GM23338 (cell line): ENCODE measurements at regions not wholly inside any gene's neighbourhood (a gene's known extent, or its start where the extent isn't known, plus 50 kb on each side); places are given as distances from the start of the nearest gene placed in this dataset.

Experiments
- ATAC-seq: fragments of 200-7000 bp; cut with Tn5 transposase; 3 replicates; pipeline ENCODE4 v1.9.1; 2020
- DNase-seq: peaks from one replicate; pipeline ENCODE4 v3.0.0-alpha.2; 2015; ENCODE audit warnings: low spot score
- H2AFZ ChIP-seq: fragments of 200-600 bp; sonication (generic); 2 replicates; pipeline ENCODE4 v1.8.0; 2016; ENCODE audit warnings: antibody characterized with exemption, mild to moderate bottlenecking, moderate library complexity
- H3F3A ChIP-seq: fragments of 200-600 bp; sonication (generic); replicated peaks from 2 replicates; pipeline ENCODE4 v1.8.0; 2017; ENCODE audit warnings: antibody characterized with exemption, mixed run types, low read depth
- H3K27ac ChIP-seq: fragments of 200-600 bp; sonication (generic); 2 replicates; pipeline ENCODE4 v1.6.1; 2016; ENCODE audit warnings: low read depth
- H3K27me3 ChIP-seq: fragments of 200-600 bp; sonication (generic); 2 replicates; pipeline ENCODE4 v1.8.0; 2016; ENCODE audit warnings: mild to moderate bottlenecking, mixed run types, moderate library complexity; ENCODE audit not compliant: insufficient read depth
- H3K36me3 ChIP-seq: fragments of 200-600 bp; sonication (generic); 2 replicates; pipeline ENCODE4 v1.8.0; 2016; ENCODE audit warnings: mild to moderate bottlenecking; ENCODE audit not compliant: insufficient read depth
- H3K4me1 ChIP-seq: fragments of 200-600 bp; sonication (generic); 2 replicates; pipeline ENCODE4 v1.8.0; 2016; ENCODE audit warnings: mild to moderate bottlenecking, moderate library complexity; ENCODE audit not compliant: insufficient read depth
- H3K4me2 ChIP-seq: fragments of 200-600 bp; sonication (generic); 2 replicates; pipeline ENCODE4 v1.7.1; 2017; ENCODE audit warnings: mixed run types
- H3K4me3 ChIP-seq: fragments of 200-600 bp; sonication (generic); 2 replicates; pipeline ENCODE4 v1.6.1; 2016; ENCODE audit warnings: mixed run types
- H3K79me2 ChIP-seq: fragments of 200-600 bp; sonication (generic); replicated peaks from 2 replicates; pipeline ENCODE4 v1.8.0; 2017; ENCODE audit warnings: mild to moderate bottlenecking; ENCODE audit not compliant: insufficient read depth
- H3K9me2 ChIP-seq: fragments of 200-600 bp; sonication (generic); 2 replicates; pipeline ENCODE4 v1.8.0; 2017; ENCODE audit not compliant: insufficient read depth
- H4K20me1 ChIP-seq: fragments of 200-600 bp; sonication (generic); replicated peaks from 2 replicates; pipeline ENCODE4 v1.8.0; 2017; ENCODE audit warnings: mild to moderate bottlenecking; ENCODE audit not compliant: insufficient read depth
- H3K27ac Mint-ChIP-seq: 2 replicates; pipeline ENCODE4 v1.8.0; 2020; ENCODE audit warnings: inconsistent platforms, mild to moderate bottlenecking, moderate library complexity, mixed read lengths
- H3K27me3 Mint-ChIP-seq: 3 replicates; pipeline ENCODE4 v1.8.0; 2022; ENCODE audit warnings: low read depth, mild to moderate bottlenecking, moderate library complexity, mixed read lengths, inconsistent platforms; ENCODE audit not compliant: insufficient read depth, poor library complexity
- H3K36me3 Mint-ChIP-seq: 3 replicates; pipeline ENCODE4 v1.8.0; 2021; ENCODE audit warnings: low read depth, mild to moderate bottlenecking, inconsistent platforms, moderate library complexity, mixed read lengths
- H3K4me1 Mint-ChIP-seq: 3 replicates; pipeline ENCODE4 v1.8.0; 2020; ENCODE audit warnings: mild to moderate bottlenecking, inconsistent platforms, mixed read lengths
- H3K4me3 Mint-ChIP-seq: 3 replicates; pipeline ENCODE4 v1.8.0; 2021; ENCODE audit warnings: moderate library complexity, mild to moderate bottlenecking, inconsistent platforms, mixed read lengths
- H3K9me3 Mint-ChIP-seq: 3 replicates; pipeline ENCODE4 v1.8.0; 2020; ENCODE audit warnings: moderate library complexity, mild to moderate bottlenecking, inconsistent platforms, mixed read lengths
- CREB1 ChIP-seq: fragments of 250-450 bp; sonication (Bioruptor Pico); IDR thresholded peaks from 2 replicates; pipeline ENCODE4 v1.5.0; 2020; ENCODE audit warnings: low read depth, mild to moderate bottlenecking, moderate library complexity
- CTCF ChIP-seq, 2 experiments: fragments of 200-600 bp in 1 of 2; sonication (generic) in 1 of 2; conservative IDR thresholded peaks; 2 replicates each; pipeline versions ENCODE4 v1.5.1 to v1.6.1; 2016 to 2017; ENCODE audit warnings: antibody characterized with exemption in 2 of 2, low read depth in 2 of 2, mild to moderate bottlenecking in 2 of 2, moderate library complexity in 1 of 2
- EZH2 ChIP-seq: fragments of 200-600 bp; sonication (generic); IDR thresholded peaks from one replicate; pipeline ENCODE4 v1.8.0; 2017; ENCODE audit warnings: antibody characterized with exemption, mild to moderate bottlenecking, low read depth; ENCODE audit not compliant: unreplicated experiment
- JUNB ChIP-seq: IDR thresholded peaks from one replicate; pipeline ENCODE4 v1.6.1; 2016; ENCODE audit warnings: antibody characterized with exemption; ENCODE audit not compliant: unreplicated experiment
- NANOG ChIP-seq: IDR thresholded peaks from 2 replicates; pipeline ENCODE4 v1.6.1; 2016; ENCODE audit warnings: antibody characterized with exemption, borderline replicate concordance
- POLR2AphosphoS5 ChIP-seq: IDR thresholded peaks from 2 replicates; pipeline ENCODE4 v1.6.1; 2016; ENCODE audit warnings: antibody characterized with exemption, low read depth
- STAT1 ChIP-seq: IDR thresholded peaks from one replicate; pipeline ENCODE4 v1.6.1; 2016; ENCODE audit warnings: antibody characterized with exemption; ENCODE audit not compliant: unreplicated experiment
- ZNF331 ChIP-seq: fragments of 250-450 bp; sonication (Bioruptor Pico); IDR thresholded peaks from 2 replicates; pipeline ENCODE4 v1.5.0; 2020; ENCODE audit warnings: low read depth, mild to moderate bottlenecking, moderate library complexity
- TF ChIP-seq, protein P1 (sequence below): IDR thresholded peaks from 2 replicates; pipeline ENCODE4 v1.6.1; 2016; ENCODE audit warnings: antibody characterized with exemption
- TF ChIP-seq, protein P2 (sequence below): IDR thresholded peaks from one replicate; pipeline ENCODE4 v1.6.1; 2018; ENCODE audit warnings: antibody characterized with exemption; ENCODE audit not compliant: unreplicated experiment

DNA sequence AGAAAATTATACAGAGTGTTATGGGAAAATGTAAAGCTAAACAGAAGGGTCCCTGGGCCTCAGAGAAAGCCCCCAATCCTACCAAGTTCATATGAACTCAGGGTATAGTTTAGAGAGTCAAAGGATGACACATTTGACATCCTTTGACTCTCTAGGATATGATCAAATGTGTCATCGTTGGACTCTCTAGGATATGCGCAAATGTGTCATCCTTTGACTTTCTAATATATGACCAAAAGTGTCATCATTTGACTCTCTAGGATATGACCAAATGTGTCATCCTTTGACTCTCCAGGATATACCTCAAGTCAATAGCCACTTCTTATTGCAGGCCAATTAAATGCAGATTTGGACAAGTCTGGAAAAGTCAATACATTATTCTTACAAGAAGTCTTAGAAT, 204.8 kb upstream of the IGF1 start:
- Mint-ChIP-seq H3K27me3 (no peaks in the 10 kb centered on the region), H3K4me1 (peaks cover 10% of the 10 kb centered on the region; the same call in 2 of the 3 replicates), H3K9me3 (no peaks in the 10 kb centered on the region), H3K4me3 (no peak overlapping the region), H3K36me3 (no peaks in the 10 kb centered on the region), H3K27ac (no peak overlapping the region)
- no peak overlapping the region for H2AFZ ChIP-seq
- H3K4me2 ChIP-seq = no peak overlapping the region
- no peak for DNase-seq
- no peak overlapping the region for H3K4me3 ChIP-seq
- no peaks in the 10 kb centered on the region for H3F3A ChIP-seq
- TF ChIP-seq ZNF331 (CRISPR knock-in tag) (no peak), JUNB (no peak), POLR2AphosphoS5 (no peak), STAT1 (no peak)
- no peak overlapping the region for H3K27ac ChIP-seq
- H3K9me2 ChIP-seq = peaks cover 12% of the 10 kb centered on the region; the same call in 1 of the 2 replicates
- no peaks in the 10 kb centered on the region for H3K27me3 ChIP-seq
- no peak for ATAC-seq
- H3K79me2 ChIP-seq = no peaks in the 10 kb centered on the region
- no peaks in the 10 kb centered on the region for H3K36me3 ChIP-seq
- no peaks in the 10 kb centered on the region for H4K20me1 ChIP-seq
- H3K4me1 ChIP-seq = peaks cover 9% of the 10 kb centered on the region

GRCh38 chr12:102682366-102683289, 202.3 kb upstream of the IGF1 start:
- Histone ChIP-seq H3K27me3 (no peaks in the 10 kb centered on the region), H3K4me1 (peaks cover 10% of the 10 kb centered on the region; the same call in 1 of the 2 replicates), H4K20me1 (no peaks in the 10 kb centered on the region), H3F3A (no peaks in the 10 kb centered on the region), H3K27ac (no peak overlapping the region), H3K9me2 (peaks cover 18% of the 10 kb centered on the region), H3K4me3 (no peak overlapping the region), H3K4me2 (no peak overlapping the region), H2AFZ (no peak overlapping the region), H3K36me3 (no peaks in the 10 kb centered on the region), H3K79me2 (no peaks in the 10 kb centered on the region)
- Mint-ChIP-seq H3K27me3 (no peaks in the 10 kb centered on the region), H3K9me3 (0 out of 3 replicates have a peak, but pooled peaks cover 3% of the 10 kb centered on the region), H3K27ac (no peak overlapping the region), H3K36me3 (no peaks in the 10 kb centered on the region), H3K4me1 (peaks cover 7% of the 10 kb centered on the region; the same call in 2 of the 3 replicates), H3K4me3 (no peak overlapping the region)
- ATAC-seq = no peak
- DNase-seq = no peak
- TF ChIP-seq ZNF331 (CRISPR knock-in tag) = no peak
- TF ChIP-seq, protein P1, sequence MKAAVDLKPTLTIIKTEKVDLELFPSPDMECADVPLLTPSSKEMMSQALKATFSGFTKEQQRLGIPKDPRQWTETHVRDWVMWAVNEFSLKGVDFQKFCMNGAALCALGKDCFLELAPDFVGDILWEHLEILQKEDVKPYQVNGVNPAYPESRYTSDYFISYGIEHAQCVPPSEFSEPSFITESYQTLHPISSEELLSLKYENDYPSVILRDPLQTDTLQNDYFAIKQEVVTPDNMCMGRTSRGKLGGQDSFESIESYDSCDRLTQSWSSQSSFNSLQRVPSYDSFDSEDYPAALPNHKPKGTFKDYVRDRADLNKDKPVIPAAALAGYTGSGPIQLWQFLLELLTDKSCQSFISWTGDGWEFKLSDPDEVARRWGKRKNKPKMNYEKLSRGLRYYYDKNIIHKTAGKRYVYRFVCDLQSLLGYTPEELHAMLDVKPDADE = no peak
- TF ChIP-seq, protein P2, sequence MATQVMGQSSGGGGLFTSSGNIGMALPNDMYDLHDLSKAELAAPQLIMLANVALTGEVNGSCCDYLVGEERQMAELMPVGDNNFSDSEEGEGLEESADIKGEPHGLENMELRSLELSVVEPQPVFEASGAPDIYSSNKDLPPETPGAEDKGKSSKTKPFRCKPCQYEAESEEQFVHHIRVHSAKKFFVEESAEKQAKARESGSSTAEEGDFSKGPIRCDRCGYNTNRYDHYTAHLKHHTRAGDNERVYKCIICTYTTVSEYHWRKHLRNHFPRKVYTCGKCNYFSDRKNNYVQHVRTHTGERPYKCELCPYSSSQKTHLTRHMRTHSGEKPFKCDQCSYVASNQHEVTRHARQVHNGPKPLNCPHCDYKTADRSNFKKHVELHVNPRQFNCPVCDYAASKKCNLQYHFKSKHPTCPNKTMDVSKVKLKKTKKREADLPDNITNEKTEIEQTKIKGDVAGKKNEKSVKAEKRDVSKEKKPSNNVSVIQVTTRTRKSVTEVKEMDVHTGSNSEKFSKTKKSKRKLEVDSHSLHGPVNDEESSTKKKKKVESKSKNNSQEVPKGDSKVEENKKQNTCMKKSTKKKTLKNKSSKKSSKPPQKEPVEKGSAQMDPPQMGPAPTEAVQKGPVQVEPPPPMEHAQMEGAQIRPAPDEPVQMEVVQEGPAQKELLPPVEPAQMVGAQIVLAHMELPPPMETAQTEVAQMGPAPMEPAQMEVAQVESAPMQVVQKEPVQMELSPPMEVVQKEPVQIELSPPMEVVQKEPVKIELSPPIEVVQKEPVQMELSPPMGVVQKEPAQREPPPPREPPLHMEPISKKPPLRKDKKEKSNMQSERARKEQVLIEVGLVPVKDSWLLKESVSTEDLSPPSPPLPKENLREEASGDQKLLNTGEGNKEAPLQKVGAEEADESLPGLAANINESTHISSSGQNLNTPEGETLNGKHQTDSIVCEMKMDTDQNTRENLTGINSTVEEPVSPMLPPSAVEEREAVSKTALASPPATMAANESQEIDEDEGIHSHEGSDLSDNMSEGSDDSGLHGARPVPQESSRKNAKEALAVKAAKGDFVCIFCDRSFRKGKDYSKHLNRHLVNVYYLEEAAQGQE = no peak
- TF ChIP-seq CREB1 = no peak
- TF ChIP-seq EZH2 = no peak
- TF ChIP-seq POLR2AphosphoS5 = no peak
- TF ChIP-seq NANOG = no peak
- no peak for TF ChIP-seq JUNB
- no peak for TF ChIP-seq CTCF (conservative IDR thresholded peaks at IDR 0.05; ENCODE audit: low read depth in 2 of 2)
